Chondrocyte (in vitro differentiated cells): ENCODE measurements at regions not wholly inside any gene's neighbourhood (a gene's known extent, or its start where the extent isn't known, plus 50 kb on each side); places are given as distances from the start of the nearest gene placed in this dataset.
"Not testable (repeated sequence)": the region's sequence is repeated elsewhere in the genome, so short reads cannot be mapped to it uniquely, and the experiment has no call there.

Experiments
- DNase-seq: peaks from one replicate; pipeline ENCODE4 v3.0.0; 2021; ENCODE audit warnings: mixed read lengths, low spot score
- H3K27ac Mint-ChIP-seq: one replicate; pipeline ENCODE4 v1.8.0; 2021; ENCODE audit warnings: mild to moderate bottlenecking, moderate library complexity, mixed read lengths; ENCODE audit not compliant: unreplicated experiment
- H3K27me3 Mint-ChIP-seq: 2 replicates; pipeline ENCODE4 v1.8.0; 2021; ENCODE audit warnings: low read depth, mixed read lengths
- H3K36me3 Mint-ChIP-seq: 2 replicates; pipeline ENCODE4 v1.8.0; 2021; ENCODE audit warnings: low read depth, mixed read lengths
- H3K4me1 Mint-ChIP-seq: 2 replicates; pipeline ENCODE4 v1.8.0; 2021; ENCODE audit warnings: low read depth, mild to moderate bottlenecking, mixed read lengths
- H3K4me3 Mint-ChIP-seq: one replicate; pipeline ENCODE4 v1.8.0; 2021; ENCODE audit warnings: mild to moderate bottlenecking, moderate library complexity, mixed read lengths; ENCODE audit not compliant: unreplicated experiment
- H3K9me3 Mint-ChIP-seq: 2 replicates; pipeline ENCODE4 v1.8.0; 2021; ENCODE audit warnings: low read depth, mixed read lengths
- TF ChIP-seq, protein P1 (sequence below): fragments of 200-600 bp; sonication (generic); IDR thresholded peaks from 2 replicates; pipeline ENCODE4 v1.5.0; 2021; ENCODE audit warnings: antibody characterized with exemption, mild to moderate bottlenecking, moderate library complexity

DNA sequence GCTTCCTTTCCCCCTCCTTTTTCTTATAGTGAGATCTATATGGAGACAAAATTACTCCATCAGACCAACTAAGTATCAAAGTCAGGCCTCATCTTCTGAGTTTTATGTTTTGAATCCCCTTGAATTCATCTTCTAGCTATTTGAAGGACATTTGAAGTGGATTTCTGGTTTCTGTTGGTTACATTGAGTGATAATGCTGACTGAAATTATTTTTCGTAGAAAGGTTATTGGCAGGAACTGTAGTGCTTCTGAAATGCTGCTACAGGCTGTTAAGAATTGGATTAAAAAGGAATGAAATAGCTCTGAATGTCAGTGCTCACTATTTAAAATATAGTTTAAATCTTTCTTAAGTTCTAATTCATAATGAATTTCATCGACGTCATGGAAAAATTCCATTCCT lies 361.0 kb upstream of the TMEFF2 start:
- no peak overlapping the region for H3K4me3 Mint-ChIP-seq
- no peak for DNase-seq
- TF ChIP-seq, protein P1, sequence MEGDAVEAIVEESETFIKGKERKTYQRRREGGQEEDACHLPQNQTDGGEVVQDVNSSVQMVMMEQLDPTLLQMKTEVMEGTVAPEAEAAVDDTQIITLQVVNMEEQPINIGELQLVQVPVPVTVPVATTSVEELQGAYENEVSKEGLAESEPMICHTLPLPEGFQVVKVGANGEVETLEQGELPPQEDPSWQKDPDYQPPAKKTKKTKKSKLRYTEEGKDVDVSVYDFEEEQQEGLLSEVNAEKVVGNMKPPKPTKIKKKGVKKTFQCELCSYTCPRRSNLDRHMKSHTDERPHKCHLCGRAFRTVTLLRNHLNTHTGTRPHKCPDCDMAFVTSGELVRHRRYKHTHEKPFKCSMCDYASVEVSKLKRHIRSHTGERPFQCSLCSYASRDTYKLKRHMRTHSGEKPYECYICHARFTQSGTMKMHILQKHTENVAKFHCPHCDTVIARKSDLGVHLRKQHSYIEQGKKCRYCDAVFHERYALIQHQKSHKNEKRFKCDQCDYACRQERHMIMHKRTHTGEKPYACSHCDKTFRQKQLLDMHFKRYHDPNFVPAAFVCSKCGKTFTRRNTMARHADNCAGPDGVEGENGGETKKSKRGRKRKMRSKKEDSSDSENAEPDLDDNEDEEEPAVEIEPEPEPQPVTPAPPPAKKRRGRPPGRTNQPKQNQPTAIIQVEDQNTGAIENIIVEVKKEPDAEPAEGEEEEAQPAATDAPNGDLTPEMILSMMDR = no peak
- H3K4me1 Mint-ChIP-seq = no peaks in the 10 kb centered on the region
- H3K27ac Mint-ChIP-seq = no peak overlapping the region
- no peaks in the 10 kb centered on the region for H3K36me3 Mint-ChIP-seq
- peaks cover 16% of the 10 kb centered on the region for H3K27me3 Mint-ChIP-seq
- H3K9me3 Mint-ChIP-seq = no peaks in the 10 kb centered on the region

DNA sequence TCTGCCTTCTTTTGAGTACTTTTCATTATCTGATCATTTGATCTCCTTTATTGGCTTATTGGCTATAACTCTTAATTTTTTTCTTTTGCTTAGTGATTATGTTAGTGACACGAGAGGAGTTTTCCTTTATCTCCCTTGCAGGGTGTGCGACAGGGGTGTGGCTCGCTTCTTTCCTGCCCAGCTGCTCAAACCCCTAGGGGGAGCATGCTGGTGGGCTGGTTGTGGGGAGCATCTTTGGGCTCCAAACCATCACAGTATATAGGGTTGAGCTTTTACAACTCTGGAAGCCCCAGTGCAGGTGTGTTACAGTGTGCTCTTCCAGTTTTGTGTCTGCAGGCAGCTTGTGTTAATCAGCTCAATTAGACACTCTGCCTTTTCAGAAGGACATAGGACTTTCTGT lies 357.0 kb upstream of the TMEFF2 start:
- Mint-ChIP-seq H3K27me3 (peaks cover 11% of the 10 kb centered on the region), H3K27ac (no peak overlapping the region), H3K36me3 (no peaks in the 10 kb centered on the region), H3K4me1 (no peaks in the 10 kb centered on the region), H3K4me3 (no peak overlapping the region), H3K9me3 (no peaks in the 10 kb centered on the region)
- TF ChIP-seq, protein P1 = no peak
- DNase-seq = no peak

DNA sequence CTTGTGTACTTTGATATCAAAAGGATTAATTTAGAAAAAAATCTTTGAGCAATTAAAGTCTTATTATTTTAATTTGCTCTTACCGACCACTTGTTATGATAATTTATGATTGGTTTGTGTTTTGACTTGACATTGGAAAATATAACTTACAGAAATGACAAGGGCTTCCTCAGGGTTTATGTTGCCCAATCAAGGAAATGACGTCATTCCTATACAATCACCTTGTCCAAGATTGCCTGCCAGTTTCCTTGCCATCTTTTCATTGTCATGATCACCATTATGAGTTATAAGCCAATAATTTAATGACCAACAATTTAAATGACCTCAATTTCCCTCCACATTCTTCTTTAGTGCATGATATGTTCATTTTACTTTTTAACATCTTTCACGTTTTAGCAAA lies 351.8 kb upstream of the TMEFF2 start:
- Mint-ChIP-seq H3K9me3 (no peaks in the 10 kb centered on the region), H3K4me1 (no peaks in the 10 kb centered on the region), H3K27me3 (peaks cover 14% of the 10 kb centered on the region), H3K27ac (no peak overlapping the region), H3K4me3 (no peak overlapping the region), H3K36me3 (no peaks in the 10 kb centered on the region)
- TF ChIP-seq, protein P1 = no peak
- DNase-seq = no peak

DNA sequence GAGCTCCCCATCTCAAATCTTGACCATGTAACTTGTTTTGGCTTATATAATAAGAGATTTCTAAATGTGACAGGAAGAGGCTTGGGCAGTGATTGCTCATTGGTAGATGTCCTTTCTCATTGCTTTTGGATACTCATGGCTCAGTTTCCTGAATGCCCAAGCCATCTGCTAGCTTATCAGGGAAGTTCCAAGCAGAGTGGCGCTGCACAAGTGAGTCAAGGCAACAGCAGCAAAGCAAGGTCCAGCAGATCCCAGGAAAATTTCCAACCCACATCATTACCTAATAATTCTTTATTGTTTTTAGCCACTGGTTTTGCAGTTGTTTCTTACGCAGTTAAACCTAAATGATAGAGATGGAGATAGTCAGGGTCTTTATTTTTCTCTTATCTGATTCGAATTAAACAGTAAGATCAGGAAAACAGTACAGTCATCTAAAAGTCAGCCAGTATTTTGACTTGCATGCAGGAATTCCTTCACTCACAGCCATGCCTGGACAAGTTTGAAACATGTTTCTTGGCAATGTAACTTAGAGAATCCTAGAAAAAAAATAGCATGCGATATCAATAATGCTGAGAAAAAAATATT lies 349.7 kb upstream of the TMEFF2 start:
- TF ChIP-seq, protein P1 = no peak
- no peaks in the 10 kb centered on the region for H3K36me3 Mint-ChIP-seq
- H3K27me3 Mint-ChIP-seq = peaks cover 21% of the 10 kb centered on the region
- DNase-seq = no peak
- H3K9me3 Mint-ChIP-seq = no peaks in the 10 kb centered on the region
- no peaks in the 10 kb centered on the region for H3K4me1 Mint-ChIP-seq
- H3K4me3 Mint-ChIP-seq = no peak overlapping the region
- no peak overlapping the region for H3K27ac Mint-ChIP-seq

DNA sequence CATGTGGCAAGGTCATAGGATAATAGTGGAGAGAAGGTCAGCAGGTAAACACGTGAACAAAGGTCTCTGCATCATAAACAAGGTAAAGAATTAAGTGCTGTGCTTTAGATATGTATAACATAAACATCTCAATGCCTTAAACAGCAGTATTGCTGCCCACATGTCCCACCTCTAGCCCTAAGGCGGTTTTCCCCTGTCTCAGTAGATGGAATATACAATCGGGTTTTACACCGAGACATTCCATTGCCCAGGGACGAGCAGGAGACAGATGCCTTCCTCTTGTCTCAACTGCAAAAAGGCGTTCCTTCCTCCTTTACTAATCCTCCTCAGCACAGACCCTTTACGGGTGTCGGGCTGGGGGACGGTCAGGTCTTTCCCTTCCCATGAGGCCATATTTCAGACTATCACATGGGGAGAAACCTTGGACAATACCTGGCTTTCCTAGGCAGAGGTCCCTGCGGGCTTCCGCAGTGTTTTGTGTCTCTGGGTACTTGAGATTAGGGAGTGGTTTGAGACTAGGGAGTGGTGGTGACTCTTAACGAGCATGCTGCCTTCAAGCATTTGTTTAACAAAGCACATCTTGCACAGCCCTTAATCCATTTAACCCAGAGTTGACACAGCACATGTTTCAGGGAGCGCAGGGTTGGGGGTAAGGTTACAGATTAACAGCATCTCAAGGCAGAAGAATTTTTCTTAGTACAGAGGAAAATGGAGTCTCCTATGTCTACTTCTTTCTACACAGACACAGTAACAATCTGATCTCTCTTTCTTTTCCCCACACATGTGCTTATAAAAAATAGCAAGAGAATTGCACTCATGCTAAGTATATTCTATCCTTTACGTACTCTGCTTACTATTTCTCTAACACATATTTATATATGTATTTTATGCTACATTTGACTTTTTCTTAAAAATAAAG lies 347.7 kb upstream of the TMEFF2 start:
- H3K4me1 Mint-ChIP-seq = not testable (repeated sequence)

More for the DNA sequence above, 347.7 kb upstream of the TMEFF2 start:
- H3K9me3 Mint-ChIP-seq, H3K36me3 Mint-ChIP-seq, DNase-seq, H3K4me3 Mint-ChIP-seq, H3K27ac Mint-ChIP-seq: not testable (repeated sequence)
- peaks cover 27% of the 10 kb centered on the region for H3K27me3 Mint-ChIP-seq
